HepG2 (cell line): ENCODE measurements at regions not wholly inside any gene's neighbourhood (a gene's known extent, or its start where the extent isn't known, plus 50 kb on each side); places are given as distances from the start of the nearest gene placed in this dataset.

ENCODE experiments used
- ATAC-seq: fragments of 200-7000 bp; cut with Tn5 transposase; 3 replicates; pipeline ENCODE4 v1.9.1; 2020; ENCODE audit warnings: mild to moderate bottlenecking, moderate library complexity
- BruUV-seq: library from RNA; stranded (reverse); fragments of 400-500 nt; replicated peaks from 2 replicates; lab custom pipeline; 2021; lab: Mats Ljungman, UMichigan
- CTCF ChIA-PET: fragments of 300-600 bp; formaldehyde crosslinking; extraction: SDS; loops from one replicate; lab custom pipeline; 2021; ENCODE audit warnings: low total read pairs, inconsistent platforms, low intra/inter-chr PET ratio; lab: Yijun Ruan, JAX
- POLR2A ChIA-PET: fragments of 350-600 bp; sonication (Branson Sonifier 250); formaldehyde crosslinking; loops from one replicate; lab custom pipeline; 2020; ENCODE audit warnings: antibody characterized with exemption, inconsistent platforms; lab: Yijun Ruan, JAX
- DNase-seq: peaks from one replicate; pipeline ENCODE4 v3.0.0-alpha.2; 2015; ENCODE audit warnings: low spot score
- FAIRE-seq: peaks from 3 replicates; lab custom pipeline; 2011; peaks lifted over from hg19 to GRCh38; lab: Jason Lieb, UNC
- H2AFZ ChIP-seq: one replicate; pipeline ENCODE4 v1.6.1; 2011; ENCODE audit warnings: low read length, inconsistent platforms
- H3K27ac ChIP-seq: fragments of 300-600 bp; 3 replicates; pipeline ENCODE4 v1.8.0; 2011; ENCODE audit warnings: mixed run types, mild to moderate bottlenecking, mixed read lengths, low read length, inconsistent platforms; ENCODE audit not compliant: insufficient read depth; ENCODE audit errors: extremely low read length
- H3K27me3 ChIP-seq, 2 experiments: fragments of 200-600 bp in 1 of 2; 2 replicates in 1 of 2; 3 replicates in 1 of 2; pipeline versions ENCODE4 v1.6.0 to v1.8.0; 2011; ENCODE audit warnings: low read length in 2 of 2, mild to moderate bottlenecking in 2 of 2, moderate library complexity in 2 of 2, inconsistent platforms in 1 of 2; ENCODE audit not compliant: insufficient read depth in 2 of 2, control insufficient read depth in 1 of 2
- H3K36me3 ChIP-seq, 2 experiments: fragments of 200-600 bp in 1 of 2; replicated peaks in 1 of 2; 2 replicates in 1 of 2; 3 replicates in 1 of 2; pipeline versions ENCODE4 v1.5.1 to v1.8.0; 2011; ENCODE audit warnings: low read length in 2 of 2, inconsistent platforms in 1 of 2; ENCODE audit not compliant: insufficient read depth in 2 of 2, control insufficient read depth in 1 of 2
- H3K4me1 ChIP-seq: 2 replicates; pipeline ENCODE4 v1.5.1; 2012; ENCODE audit warnings: low read length, inconsistent platforms; ENCODE audit not compliant: insufficient read depth
- H3K4me2 ChIP-seq: 2 replicates; pipeline ENCODE4 v1.6.0; 2011; ENCODE audit warnings: low read depth, low read length, inconsistent platforms
- H3K4me3 ChIP-seq, 3 experiments: fragments of 200-600 bp in 1 of 3; sonication (generic), shearing (Covaris generic) in 1 of 3; replicated peaks in 1 of 3; 2 replicates each; pipeline ENCODE4 v1.5.1; 2011 to 2016; ENCODE audit warnings: low read length in 3 of 3, inconsistent platforms in 2 of 3, low read depth in 2 of 3, mild to moderate bottlenecking in 2 of 3, control low read depth in 1 of 3, mixed read lengths in 1 of 3; ENCODE audit not compliant: insufficient read depth in 1 of 3
- H3K79me2 ChIP-seq: one replicate; pipeline ENCODE4 v1.6.1; 2011; ENCODE audit warnings: low read length, inconsistent platforms; ENCODE audit not compliant: insufficient read depth
- H3K9ac ChIP-seq: 2 replicates; pipeline ENCODE4 v1.6.0; 2011; ENCODE audit warnings: mild to moderate bottlenecking, low read depth, low read length, inconsistent platforms; ENCODE audit not compliant: insufficient read depth
- H3K9me3 ChIP-seq: 2 replicates; pipeline ENCODE4 v1.5.1; 2012; ENCODE audit warnings: mild to moderate bottlenecking, low read length
- H4K20me1 ChIP-seq: 2 replicates; pipeline ENCODE4 v1.6.0; 2011; ENCODE audit warnings: inconsistent platforms, mild to moderate bottlenecking, low read length, moderate library complexity; ENCODE audit not compliant: insufficient read depth
- CBX2 ChIP-seq, 2 experiments: fragments of 200-600 bp in 1 of 2; sonication (generic); formaldehyde crosslinking in 1 of 2; IDR thresholded peaks; 2 replicates each; pipeline versions ENCODE4 v1.7.0 to v1.8.1; 2018 to 2022; ENCODE audit warnings: low read depth in 2 of 2, low read length in 1 of 2, mild to moderate bottlenecking in 1 of 2, missing genetic modification reagents in 1 of 2
- MAF1 ChIP-seq: sonication (generic); formaldehyde crosslinking; IDR thresholded peaks from 2 replicates; pipeline ENCODE4 v1.5.0; 2020; ENCODE audit warnings: missing genetic modification reagents, borderline replicate concordance
- NFKB2 ChIP-seq: sonication (generic); formaldehyde crosslinking; IDR thresholded peaks from 2 replicates; pipeline ENCODE4 v1.4.0; 2020; ENCODE audit warnings: missing genetic modification reagents, borderline replicate concordance
- NFRKB ChIP-seq: fragments of 450-650 bp; IDR thresholded peaks from 2 replicates; pipeline ENCODE4 v1.6.1; 2017
- PBX2 ChIP-seq: IDR thresholded peaks from 2 replicates; pipeline ENCODE4 v1.6.1; 2016; ENCODE audit warnings: control low read depth
- PCBP1 ChIP-seq: fragments of 200-400 bp; formaldehyde crosslinking; IDR thresholded peaks from 2 replicates; pipeline ENCODE4 v1.6.1; 2017; ENCODE audit warnings: mild to moderate bottlenecking, low read depth, low read length, borderline replicate concordance
- SUZ12 ChIP-seq: fragments of 150-350 bp; IDR thresholded peaks from 2 replicates; pipeline ENCODE4 v1.6.1; 2014; ENCODE audit warnings: low read depth, low read length
- TGIF2 ChIP-seq: IDR thresholded peaks from 2 replicates; pipeline ENCODE4 v1.6.1; 2016; ENCODE audit warnings: control low read depth, missing compliant biosample characterization
- TRIM22 ChIP-seq: fragments of 450-650 bp; IDR thresholded peaks from 2 replicates; pipeline ENCODE4 v1.6.1; 2017
- ZNF230 ChIP-seq: sonication (generic); formaldehyde crosslinking; IDR thresholded peaks from 2 replicates; pipeline ENCODE4 v1.4.0; 2020; ENCODE audit warnings: mild to moderate bottlenecking, missing genetic modification reagents
- ZNF282 ChIP-seq: fragments of 450-650 bp; IDR thresholded peaks from 2 replicates; pipeline ENCODE4 v1.6.1; 2018; ENCODE audit not compliant: partially characterized antibody
- ZNF451 ChIP-seq: sonication (generic); formaldehyde crosslinking; IDR thresholded peaks from 2 replicates; pipeline ENCODE4 v1.5.0; 2020; ENCODE audit warnings: mild to moderate bottlenecking, missing genetic modification reagents
- ZNF589 ChIP-seq: sonication (generic); formaldehyde crosslinking; conservative IDR thresholded peaks from 2 replicates; pipeline ENCODE4 v1.8.0; 2022; ENCODE audit warnings: mild to moderate bottlenecking, moderate library complexity, missing genetic modification reagents
- WGBS: methylation state at CpG from one replicate; pipeline ENCODE4 v1.1.6; 2017; ENCODE audit warnings: low lambda C conversion rate; 5-methylcytosine and 5-hydroxymethylcytosine counted together
- in situ Hi-C: cut with HindIII; loops from 2 replicates; pipeline ENCODE4 v1.10.0; 2017; ENCODE audit warnings: low pct_unique_long_range_greater_than_20kb; ENCODE audit not compliant: extremely low pct_ligation_motif_present
- intact Hi-C: fragments of 100-400 bp; cut with micrococcal nuclease; formaldehyde crosslinking; loops from one replicate; pipeline ENCODE4 v1.10.0; 2022; ENCODE audit not compliant: unreplicated experiment

- no peak for TF ChIP-seq TRIM22
- TF ChIP-seq SUZ12: no peak
- no peak for TF ChIP-seq ZNF230 (CRISPR knock-in tag)
- TF ChIP-seq ZNF589 (CRISPR knock-in tag): no peak
- no peak for TF ChIP-seq ZNF282
- TF ChIP-seq NFKB2: no peak
- no peak for TF ChIP-seq MAF1
- no peak for TF ChIP-seq PBX2 (CRISPR knock-in tag)
These were observed 115.7 kb upstream of the MXRA5 start (continued) for GRCh38 chrX:3462166-3462508.

GRCh38 chrX:3461397-3462165 lies 115.1 kb upstream of the MXRA5 start:
- no peak overlapping the region for H2AFZ ChIP-seq
- ChIA-PET CTCF (no interaction called here), POLR2A (no interaction called here)
- H3K36me3 ChIP-seq: no peaks in the 10 kb centered on the region
- no peaks in the 10 kb centered on the region for H3K79me2 ChIP-seq
- no peaks in the 10 kb centered on the region for H3K9me3 ChIP-seq
- H3K27me3 ChIP-seq: no peaks in the 10 kb centered on the region
- TF ChIP-seq TGIF2 (CRISPR knock-in tag): no peak
- TF ChIP-seq ZNF451 (CRISPR knock-in tag): no peak
- TF ChIP-seq PCBP1: no peak
- TF ChIP-seq NFRKB: no peak
- TF ChIP-seq CBX2 (IDR thresholded peaks at IDR 0.05; ENCODE audit: low read depth, low read length): no peak
- TF ChIP-seq CBX2 (CRISPR knock-in tag; IDR thresholded peaks at IDR 0.05; ENCODE audit: low read depth): no peak
- TF ChIP-seq, all 625 proteins: peak for 0
- Histone ChIP-seq H3K9ac (no peak overlapping the region), H4K20me1 (no peaks in the 10 kb centered on the region), H3K4me1 (no peaks in the 10 kb centered on the region), H3K27ac (no peak overlapping the region), H3K4me3 (no peak overlapping the region), H3K4me2 (no peak overlapping the region)
- FAIRE-seq (no peak), ATAC-seq (no peak), DNase-seq (no peak)
- in situ Hi-C loops (no loop called here), intact Hi-C loops (no loop called here)
- no TSS peak for BruUV-seq
- WGBS: 23% methylated on average over 8 of the region's 12 CpGs
